GM18499 (cell line): ENCODE measurements at regions not wholly inside any gene's neighbourhood (a gene's known extent, or its start where the extent isn't known, plus 50 kb on each side); places are given as distances from the start of the nearest gene placed in this dataset.
"Not testable (repeated sequence)": the region's sequence is repeated elsewhere in the genome, so short reads cannot be mapped to it uniquely, and the experiment has no call there.

Experiments
- ATAC-seq: cut with Tn5 transposase; IDR thresholded peaks from one replicate; pipeline ENCODE4 v1.9.1; 2021; ENCODE audit warnings: moderate number of reproducible peaks; ENCODE audit not compliant: insufficient read depth, unreplicated experiment

DNA sequence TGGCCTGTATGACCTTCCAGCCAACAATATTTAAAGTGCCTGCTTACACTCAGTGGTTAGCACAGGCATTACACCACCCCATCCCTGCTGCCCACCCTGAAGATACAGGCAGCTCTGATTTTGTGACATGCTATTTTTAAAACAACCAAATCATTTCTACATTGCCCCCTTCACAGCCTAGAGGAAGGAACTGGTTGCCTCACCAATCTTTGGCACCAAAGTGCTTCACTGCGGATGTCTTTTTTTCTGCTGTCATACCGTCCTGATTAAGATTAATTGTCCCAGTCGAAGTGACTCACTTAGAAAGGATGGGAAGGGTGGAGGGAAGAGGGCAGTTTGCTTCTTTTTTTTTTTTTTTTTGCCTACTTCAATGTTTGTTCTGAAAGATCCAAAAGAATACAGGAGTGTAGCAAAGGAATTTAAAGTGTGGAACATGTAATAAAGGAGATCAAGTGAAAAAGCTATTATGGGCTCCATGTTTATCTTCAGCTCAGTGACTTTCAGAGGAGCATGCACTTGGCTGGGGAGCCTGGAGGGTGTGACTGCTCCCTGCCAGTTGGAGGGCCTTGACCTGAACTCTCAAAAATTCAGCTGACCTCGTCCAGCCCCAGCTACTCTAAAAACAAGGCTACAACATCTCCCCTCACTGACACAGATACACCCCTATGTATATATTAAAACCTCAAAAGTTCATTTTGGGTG is 501.1 kb upstream of the TNP1 start:
- ATAC-seq: no peak

DNA sequence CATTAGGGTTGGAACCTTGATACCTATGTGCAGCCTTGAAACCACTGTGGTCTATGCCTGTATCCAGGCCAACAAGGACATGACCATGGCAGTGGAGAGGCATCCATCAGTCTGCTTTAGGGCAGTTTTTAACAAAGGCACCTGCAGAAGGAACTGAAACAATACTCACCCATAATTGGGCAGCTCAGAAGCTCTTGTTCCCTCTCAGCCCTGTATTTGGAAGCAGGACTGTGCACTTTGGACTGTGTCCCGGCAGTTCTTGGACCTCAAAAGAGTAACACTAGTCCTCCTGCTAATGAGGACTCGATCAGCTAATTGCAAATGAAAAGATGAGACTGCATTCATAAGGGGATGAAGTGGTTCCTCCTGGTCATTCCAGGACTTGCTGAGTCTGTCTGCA is 500.2 kb upstream of the TNP1 start:
- ATAC-seq: no peak

DNA sequence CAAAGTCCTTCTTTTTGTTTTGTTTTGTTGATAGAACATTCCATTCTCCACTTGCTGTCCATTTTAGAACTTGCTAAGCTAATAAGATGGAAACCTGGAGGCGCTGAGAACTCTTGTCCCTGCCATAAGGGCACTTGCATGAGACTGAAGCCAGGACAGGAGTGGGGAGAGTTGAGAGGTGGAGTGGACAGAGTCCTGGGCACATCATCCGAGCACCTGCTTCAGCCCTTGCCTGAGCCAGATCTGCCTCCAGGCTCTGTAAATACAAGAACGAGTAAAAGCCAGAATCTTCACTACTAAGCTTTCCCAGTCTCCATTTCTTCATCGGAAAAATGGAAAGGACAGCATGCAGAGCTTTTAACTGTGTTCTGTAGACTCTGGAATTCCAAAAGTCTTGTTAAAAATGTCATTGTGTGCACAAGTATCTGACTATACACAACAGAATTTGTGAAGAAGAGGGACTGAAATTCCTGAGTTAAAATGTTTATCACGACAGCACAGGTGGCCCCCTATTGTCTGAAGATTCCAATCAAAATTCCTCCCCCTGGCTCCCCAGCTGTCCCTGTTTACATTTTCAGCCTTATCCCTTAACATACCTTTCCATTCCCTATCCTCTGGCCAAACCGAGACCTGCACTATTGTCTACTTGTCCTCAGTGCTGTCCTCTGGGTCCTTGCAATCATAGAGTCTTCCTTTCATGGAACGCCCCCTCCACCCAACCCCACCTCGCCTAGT is 498.2 kb upstream of the TNP1 start:
- ATAC-seq: no peak

DNA sequence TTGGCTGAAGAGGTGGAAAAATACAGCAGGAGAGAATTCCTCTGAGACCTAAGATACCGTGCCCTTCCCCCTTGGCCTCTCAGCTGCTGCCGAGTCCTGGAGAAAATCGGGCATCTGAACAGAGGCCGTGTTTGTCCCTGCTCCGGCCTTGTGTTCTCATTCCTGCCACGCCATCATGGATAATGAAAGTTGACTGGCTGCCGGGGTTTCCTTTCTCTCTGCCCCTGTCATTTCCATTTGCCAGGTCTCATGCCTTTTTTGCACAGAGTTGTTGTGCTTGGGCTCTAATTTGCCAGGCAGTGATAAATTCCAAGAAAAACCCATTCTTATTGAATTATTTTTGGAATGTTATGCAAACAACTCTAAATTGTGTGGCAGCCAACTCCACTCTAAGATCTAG is 496.9 kb upstream of the TNP1 start:
- no peak for ATAC-seq

DNA sequence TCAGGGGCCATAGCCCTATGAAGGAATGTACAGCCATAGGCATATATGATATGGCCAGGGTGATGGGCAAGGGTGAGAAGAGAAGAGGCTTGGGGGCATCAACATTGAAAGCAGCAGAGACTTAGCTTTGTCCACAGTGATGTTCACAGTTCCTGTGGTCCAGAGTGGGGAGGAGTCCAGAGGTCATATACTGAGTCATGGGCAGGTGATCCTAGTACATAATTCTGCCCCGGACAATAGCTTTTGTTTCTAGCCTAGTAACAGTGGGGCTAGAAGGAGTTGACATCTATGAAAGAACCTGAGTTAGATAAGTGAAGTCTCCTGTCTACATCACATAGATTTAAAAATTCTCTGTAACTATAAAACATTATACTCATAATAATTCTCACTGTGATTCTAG is 496.3 kb upstream of the TNP1 start:
- no peak for ATAC-seq

DNA sequence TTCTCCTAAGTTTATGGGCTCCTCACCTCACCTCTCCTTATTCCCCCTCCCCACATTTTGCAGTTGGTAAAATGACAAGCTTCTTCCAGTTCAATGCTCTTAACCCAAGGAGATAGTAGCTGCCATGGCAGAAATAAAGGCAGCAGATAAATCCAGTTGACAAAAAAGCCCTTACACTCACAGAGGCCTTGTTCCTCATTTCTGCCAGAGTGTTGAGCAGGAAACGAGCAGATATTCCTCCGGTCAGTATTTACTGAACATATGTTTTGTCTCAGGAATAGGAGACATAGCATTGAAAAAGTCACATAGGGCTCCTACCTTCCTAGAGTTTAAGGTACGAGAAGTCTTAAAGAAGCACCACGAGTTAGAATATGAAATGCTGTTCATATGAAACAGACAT is 493.7 kb upstream of the TNP1 start:
- ATAC-seq: no peak

DNA sequence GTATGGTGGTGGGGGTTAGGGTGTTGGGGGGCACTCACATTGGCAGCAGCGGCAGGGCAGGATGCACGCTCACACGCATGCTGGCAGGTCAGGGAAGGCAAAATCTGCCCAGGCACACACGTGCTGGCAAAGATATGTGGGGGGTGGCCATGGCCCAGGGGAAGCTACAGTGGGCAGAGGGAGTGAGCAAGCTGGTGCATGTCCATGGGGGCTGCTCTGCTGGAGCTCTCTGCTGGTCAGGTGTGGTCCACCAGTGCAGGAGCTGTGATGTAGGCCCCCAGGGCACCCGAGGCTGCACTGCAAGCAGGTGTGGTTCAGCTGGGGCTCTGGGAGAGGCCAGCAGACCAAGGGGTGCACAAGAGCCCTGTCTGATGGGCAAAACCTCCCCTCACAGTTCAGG is 491.5 kb upstream of the TNP1 start:
- ATAC-seq: no peak

DNA sequence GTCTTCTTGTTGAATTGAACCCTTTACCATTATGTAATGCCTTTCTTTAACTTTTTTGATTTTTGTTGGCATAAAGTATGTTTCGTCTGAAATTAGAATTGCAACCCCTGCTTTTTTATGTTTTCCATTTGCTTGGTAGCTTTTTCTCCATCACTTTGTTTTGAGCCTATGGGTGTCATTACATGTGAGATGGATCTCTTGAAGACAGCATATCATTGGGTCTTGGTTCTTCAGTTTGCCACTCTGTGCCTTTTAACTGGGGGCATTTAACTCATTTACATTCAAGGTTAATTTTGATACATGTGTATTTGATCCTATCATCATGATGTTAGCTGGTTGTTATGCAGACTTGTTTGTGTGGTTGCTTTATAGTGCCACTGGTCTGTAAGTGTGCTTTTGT is 489.4 kb upstream of the TNP1 start:
- no peak for ATAC-seq

DNA sequence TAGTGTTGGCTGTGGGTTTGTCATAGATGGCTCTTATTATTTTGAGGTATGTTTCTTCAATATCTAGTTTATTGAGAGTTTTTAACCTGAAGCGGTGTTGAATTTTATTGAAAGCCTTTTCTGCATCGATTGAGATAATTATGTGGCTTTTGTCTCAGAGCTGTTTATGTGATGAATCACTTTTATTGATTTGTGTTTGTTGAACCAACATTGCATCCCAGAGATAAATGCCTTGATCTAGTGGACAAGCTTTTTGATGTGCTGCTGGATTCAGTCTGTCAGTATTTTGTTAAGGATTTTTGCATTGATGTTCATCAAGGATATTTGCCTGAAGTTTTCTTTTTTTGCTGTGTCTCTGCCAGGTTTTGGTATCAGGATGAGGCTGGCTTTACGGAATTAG is 487.8 kb upstream of the TNP1 start:
- ATAC-seq: not testable (repeated sequence)

DNA sequence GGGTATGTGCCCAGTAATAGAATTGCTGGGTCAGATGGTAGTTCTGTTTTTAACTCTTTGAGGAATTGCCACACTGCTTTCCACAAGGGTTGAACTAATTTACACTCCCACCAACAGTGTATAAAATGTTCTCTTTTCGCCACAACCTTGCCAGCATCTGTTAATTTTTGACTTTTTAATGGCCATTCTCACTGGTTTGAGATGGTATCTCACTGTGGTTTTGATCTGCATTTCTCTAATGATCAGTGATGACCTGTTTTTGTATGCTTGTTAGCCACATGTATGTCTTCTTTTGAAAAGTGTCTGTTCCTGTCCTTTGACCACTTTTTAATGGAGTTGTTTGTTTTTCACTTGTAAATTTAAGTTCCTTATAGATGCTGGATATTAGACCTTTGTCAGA is 486.2 kb upstream of the TNP1 start:
- ATAC-seq: not testable (repeated sequence)

DNA sequence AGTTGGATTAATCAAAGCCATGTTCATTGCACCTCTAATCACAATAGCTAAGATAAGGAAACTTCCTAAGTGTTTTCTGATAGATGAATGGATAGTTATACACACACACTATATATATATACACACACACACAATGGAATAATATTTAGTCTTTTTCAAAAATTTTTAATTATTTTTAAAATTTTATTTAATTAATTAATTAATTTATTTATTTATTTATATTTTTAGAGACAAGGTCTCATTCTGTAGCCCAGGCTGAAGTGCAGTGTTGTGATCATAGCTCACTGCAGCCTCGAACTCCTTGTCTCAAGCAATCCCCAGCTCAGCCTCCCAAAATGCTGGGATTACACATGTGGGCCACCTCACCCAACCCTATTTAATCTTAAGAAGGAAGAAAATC is 481.0 kb upstream of the TNP1 start:
- no peak for ATAC-seq

DNA sequence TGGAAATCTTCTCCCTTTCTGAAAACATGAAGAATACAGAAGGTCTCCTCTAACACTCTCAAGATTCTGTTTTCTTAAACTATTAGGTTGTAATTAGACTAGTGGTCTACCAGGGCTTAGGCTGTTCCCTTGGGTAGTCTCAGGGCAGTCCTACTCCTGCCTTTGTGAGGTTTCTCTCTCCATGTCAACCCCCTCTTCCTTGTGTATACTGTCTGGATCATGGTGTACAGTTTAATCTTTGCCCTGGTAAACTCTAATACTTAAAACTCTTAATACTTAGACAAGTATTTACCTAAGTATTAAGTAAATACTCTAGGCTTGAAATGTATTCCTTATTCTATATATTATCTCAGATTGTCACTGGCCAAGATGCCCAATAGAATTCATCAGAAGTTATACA is 480.3 kb upstream of the TNP1 start:
- ATAC-seq: no peak

DNA sequence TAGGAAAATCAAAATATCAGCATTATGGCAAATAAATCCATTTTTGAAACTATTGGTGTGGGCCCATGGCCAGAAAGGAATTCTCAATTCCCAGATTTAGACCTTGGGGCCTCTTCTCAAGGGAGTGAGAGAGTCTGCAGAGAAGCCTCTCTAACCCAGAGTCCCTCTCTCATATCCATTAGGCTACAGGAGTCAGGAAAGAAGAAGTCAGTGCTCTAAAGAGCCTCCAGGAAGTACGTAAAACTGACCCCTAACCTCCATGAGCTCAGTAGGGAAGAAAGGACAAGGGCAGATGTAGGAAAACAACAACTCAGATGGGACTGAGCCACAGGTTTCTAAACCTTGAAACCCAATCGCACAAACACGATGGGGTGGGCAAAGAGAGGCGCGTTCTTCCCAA is 479.9 kb upstream of the TNP1 start:
- ATAC-seq: no peak

DNA sequence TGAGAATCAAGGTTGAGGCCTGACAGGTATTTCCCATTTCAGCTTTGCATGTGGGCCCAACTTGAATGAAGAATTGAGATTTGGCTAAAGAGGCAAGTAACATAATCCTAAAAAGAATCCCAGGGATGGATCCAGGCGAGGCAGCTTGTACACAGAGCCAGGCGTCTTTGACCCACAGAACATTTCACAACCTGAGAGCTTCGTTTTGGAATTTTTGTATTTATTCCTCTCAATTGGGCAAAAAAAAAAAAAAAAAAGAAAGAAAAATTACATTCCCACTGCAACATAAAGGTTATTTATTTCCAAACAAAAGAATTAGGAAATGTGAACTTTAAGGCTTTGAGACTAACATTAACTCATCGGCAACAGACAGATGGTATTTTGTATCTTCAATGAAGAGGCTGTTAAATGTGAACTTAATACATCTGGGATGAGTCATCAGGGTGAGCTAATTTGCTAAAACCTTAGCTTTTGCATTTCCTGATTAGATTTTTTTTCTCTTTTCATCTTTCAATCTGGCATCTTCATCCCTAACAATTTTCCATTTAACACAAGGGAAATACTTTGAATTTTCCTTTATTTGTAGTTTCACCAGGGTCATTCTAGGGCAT is 478.5 kb upstream of the TNP1 start:
- ATAC-seq: no peak

DNA sequence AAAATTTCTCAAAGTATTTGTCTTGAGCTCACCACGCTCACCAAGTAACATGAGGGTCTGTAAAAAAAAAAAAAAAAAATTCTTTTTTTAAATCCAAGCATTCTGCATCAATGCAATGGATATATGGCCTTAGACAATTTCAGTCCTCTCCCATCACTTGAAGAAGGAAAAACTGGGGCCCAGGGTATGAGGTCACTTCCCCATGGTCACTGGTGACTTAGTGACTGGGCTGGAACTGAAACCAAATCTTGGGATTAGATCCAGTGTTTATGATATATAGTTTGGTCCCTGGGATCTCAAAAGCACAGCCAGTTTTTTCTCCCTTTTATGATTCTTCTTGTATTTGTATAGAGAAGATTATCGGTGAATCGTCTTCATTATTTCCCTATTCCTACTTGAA is 477.9 kb upstream of the TNP1 start:
- ATAC-seq: no peak

DNA sequence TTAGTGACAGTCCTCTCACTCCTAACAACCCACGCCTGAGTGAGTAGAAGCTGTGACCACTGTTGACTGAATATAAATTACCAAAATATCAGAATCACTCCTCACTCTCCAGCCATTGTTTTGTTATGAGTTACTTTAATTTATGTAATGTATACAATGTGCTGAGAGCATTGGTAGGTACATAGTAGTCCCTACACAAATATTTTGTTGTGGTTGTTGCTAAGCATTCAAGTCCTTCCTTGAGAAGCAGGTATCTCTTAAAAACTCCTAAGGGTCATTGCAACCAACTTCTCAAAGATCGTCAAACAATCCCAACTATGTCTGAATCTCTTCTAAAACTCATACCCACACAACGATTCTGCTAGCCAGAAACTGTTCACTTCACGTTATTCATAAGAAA is 476.8 kb upstream of the TNP1 start:
- ATAC-seq: no peak

DNA sequence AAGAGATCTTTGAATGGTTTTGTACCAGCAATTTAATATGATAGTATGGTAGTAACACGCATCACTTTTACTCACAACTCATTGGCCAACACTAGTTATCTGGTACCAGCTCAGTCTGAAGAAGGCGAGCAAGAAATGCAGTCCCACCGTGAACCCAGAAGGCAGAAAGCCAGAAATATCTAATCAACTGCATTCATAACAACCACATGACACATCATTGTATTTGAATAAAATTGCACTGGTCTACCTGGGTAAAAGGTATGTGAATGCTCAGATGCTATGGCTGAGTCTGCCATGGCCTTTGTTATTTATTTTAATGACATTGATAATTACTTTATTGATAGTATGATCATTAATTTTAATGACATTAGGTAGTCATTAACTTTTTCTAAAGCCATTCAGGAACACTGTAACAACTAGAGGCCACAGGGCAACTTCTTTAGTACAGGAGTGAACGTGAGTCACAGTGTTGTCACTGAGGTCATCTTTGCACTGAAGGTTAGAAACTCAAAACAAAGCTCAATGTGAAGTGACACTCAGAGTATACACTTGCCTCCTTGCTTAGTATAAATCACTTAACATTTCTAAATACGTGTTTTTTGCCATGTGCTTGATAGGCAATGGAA is 475.6 kb upstream of the TNP1 start:
- no peak for ATAC-seq

DNA sequence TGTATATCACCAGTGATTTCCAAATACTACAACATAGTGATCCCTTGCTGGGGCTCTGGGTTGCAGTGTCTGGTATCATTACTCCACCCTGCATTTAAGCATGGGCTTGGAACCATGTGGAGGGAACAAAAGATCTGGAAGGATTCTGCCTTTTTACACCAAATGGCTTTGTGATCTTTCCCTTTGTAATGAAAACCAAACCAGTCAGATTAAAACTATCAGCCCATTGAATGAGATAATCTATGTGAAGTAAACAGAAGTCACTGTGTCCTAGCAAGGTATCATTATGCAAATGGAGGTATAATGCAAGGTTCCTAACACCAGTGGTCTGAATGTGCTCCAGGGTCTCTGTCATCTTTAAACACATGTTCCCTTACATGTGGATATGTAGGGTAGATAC is 474.7 kb upstream of the TNP1 start:
- ATAC-seq: no peak

DNA sequence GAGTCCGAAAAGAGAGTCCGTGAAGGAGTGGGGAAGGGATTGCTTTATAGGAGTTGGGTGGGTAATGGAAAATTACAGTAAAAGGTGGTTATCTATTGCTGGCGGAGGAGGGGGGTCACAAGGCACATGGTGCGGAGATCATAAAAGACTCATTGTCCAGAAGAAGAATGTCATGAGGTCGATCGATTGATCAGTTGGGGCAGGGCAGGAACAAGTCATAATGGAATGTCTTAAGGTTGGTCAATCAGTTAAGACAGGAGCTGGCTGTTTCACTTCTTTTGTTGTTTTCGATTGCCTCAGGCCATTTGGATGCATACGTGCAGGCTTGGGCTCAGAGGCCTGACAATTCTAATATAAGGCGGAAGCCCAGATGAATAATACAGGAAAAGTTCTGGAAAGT is 473.0 kb upstream of the TNP1 start:
- no peak for ATAC-seq

DNA sequence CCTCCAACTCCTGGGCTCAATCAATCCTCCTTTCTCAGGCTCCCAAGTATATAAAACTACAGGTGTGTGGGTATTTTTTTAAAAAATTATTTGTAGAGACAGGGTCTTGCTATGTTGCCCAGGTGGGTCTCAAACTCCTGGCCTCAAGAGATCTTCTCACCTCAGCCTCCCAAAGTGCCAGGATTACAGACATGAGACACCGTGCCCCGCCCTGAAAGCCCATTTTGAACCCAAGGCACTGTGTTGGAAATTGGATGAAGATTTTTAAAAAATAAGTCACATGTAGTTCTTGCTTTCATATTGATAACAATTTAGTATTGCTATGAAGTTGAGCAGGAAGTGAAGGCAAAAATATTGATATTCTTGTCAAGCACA is 472.5 kb upstream of the TNP1 start:
- no peak for ATAC-seq
